PFSK-1 (cell line): ENCODE measurements at regions not wholly inside any gene's neighbourhood (a gene's known extent, or its start where the extent isn't known, plus 50 kb on each side); places are given as distances from the start of the nearest gene placed in this dataset.

Experiments used
- FOXP2 ChIP-seq: optimal IDR thresholded peaks from 2 replicates; pipeline ENCODE3; 2011; ENCODE audit warnings: borderline replicate concordance, control low read depth, inconsistent platforms; ENCODE audit not compliant: insufficient read depth; ENCODE audit errors: extremely low read length, extremely low read depth
- POLR2AphosphoS5 ChIP-seq: IDR thresholded peaks from 2 replicates; pipeline ENCODE4 v1.6.1; 2012; ENCODE audit warnings: low read depth, mild to moderate bottlenecking, control low read depth, low read length, moderate library complexity
- SIN3A ChIP-seq: IDR thresholded peaks from 2 replicates; pipeline ENCODE4 v1.6.1; 2012; ENCODE audit warnings: mild to moderate bottlenecking, low read length, moderate library complexity, borderline replicate concordance; ENCODE audit not compliant: insufficient read depth
- TAF1 ChIP-seq: IDR thresholded peaks from 2 replicates; pipeline ENCODE4 v1.6.1; 2012; ENCODE audit warnings: low read length, control low read depth, borderline replicate concordance; ENCODE audit not compliant: insufficient read depth
- TF ChIP-seq, protein P1 (sequence below), 2 experiments: IDR thresholded peaks; 2 replicates each; pipeline versions ENCODE4 v1.6.1 to v1.8.0; 2011 to 2012; ENCODE audit warnings: low read depth in 2 of 2, low read length in 2 of 2, control low read depth in 1 of 2, inconsistent platforms in 1 of 2, mild to moderate bottlenecking in 1 of 2, moderate library complexity in 1 of 2; ENCODE audit not compliant: insufficient read depth in 1 of 2

DNA sequence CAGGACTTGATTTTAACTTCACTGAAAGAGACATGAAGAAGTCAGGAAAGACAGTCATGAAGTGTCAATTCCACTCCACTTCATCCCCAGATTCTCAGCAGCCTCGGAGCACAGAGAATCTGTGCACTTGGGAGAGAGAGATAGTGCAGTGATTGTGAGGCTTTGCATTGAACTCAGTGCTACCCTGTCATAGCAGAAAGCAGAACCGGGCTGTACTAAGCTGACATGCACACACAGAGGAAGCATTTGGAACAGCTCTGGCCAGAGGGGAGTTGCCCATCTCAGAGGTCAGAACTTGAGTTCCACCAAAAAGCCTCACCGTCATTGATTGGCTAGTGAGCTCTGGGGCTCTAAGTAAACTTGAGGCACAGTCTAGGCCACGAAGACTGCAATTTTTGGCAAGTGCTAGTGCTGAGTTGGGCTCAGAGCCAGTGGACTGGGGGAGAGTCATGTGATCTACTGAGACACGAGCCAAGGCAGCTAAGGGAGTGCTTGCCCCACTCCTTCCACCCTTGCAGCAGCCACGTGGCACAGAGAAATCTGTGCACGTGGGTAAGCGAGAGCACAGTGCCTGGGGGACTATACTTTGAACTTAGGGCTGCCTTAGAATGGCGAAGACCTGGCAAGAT is 810.2 kb upstream of the ADAMTS5 start:
- TF ChIP-seq TAF1 (no peak), POLR2AphosphoS5 (no peak), SIN3A (no peak), FOXP2 (no peak)
- TF ChIP-seq, protein P1, sequence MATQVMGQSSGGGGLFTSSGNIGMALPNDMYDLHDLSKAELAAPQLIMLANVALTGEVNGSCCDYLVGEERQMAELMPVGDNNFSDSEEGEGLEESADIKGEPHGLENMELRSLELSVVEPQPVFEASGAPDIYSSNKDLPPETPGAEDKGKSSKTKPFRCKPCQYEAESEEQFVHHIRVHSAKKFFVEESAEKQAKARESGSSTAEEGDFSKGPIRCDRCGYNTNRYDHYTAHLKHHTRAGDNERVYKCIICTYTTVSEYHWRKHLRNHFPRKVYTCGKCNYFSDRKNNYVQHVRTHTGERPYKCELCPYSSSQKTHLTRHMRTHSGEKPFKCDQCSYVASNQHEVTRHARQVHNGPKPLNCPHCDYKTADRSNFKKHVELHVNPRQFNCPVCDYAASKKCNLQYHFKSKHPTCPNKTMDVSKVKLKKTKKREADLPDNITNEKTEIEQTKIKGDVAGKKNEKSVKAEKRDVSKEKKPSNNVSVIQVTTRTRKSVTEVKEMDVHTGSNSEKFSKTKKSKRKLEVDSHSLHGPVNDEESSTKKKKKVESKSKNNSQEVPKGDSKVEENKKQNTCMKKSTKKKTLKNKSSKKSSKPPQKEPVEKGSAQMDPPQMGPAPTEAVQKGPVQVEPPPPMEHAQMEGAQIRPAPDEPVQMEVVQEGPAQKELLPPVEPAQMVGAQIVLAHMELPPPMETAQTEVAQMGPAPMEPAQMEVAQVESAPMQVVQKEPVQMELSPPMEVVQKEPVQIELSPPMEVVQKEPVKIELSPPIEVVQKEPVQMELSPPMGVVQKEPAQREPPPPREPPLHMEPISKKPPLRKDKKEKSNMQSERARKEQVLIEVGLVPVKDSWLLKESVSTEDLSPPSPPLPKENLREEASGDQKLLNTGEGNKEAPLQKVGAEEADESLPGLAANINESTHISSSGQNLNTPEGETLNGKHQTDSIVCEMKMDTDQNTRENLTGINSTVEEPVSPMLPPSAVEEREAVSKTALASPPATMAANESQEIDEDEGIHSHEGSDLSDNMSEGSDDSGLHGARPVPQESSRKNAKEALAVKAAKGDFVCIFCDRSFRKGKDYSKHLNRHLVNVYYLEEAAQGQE (IDR thresholded peaks at IDR 0.05; ENCODE audit: insufficient read depth in 1 of 2, low read depth in 2 of 2, low read length in 2 of 2) = no peak
